ENCODE measurements at regions not wholly inside any gene's neighbourhood (a gene's known extent, or its start where the extent isn't known, plus 50 kb on each side); places are given as distances from the start of the nearest gene placed in this dataset.

GRCh38 chr13:89150362-89150761, 1479.2 kb downstream of the SLITRK5 start:
- TF ChIP-seq REST (IDR thresholded peaks at IDR 0.05; ENCODE audit: insufficient replicate concordance, low read depth): no peak
- TF ChIP-seq CTCF (IDR thresholded peaks at IDR 0.05; ENCODE audit: insufficient read depth, low read length): no peak
- TF ChIP-seq SPI1 (IDR thresholded peaks at IDR 0.05; ENCODE audit: borderline replicate concordance, low read depth): no peak
- no peak for TF ChIP-seq GABPA (IDR thresholded peaks at IDR 0.05; ENCODE audit: low read depth)
- TF ChIP-seq POLR2AphosphoS5 (IDR thresholded peaks at IDR 0.05; ENCODE audit: low read depth): no peak
- no peak for DNase-seq (ENCODE audit: low read depth in 1 of 2, low spot score in 1 of 2)
- no peak overlapping the region for H3K4me3 ChIP-seq (replicated peaks; ENCODE audit: insufficient read depth, low read length)
- H3K27me3 ChIP-seq (ENCODE audit: insufficient read depth, poor library complexity, severe bottlenecking): no peaks in the 10 kb centered on the region
- H3K27ac ChIP-seq (replicated peaks): no peak overlapping the region

- Histone ChIP-seq H3K4me3 (replicated peaks; ENCODE audit: insufficient read depth, low read length) (no peak overlapping the region), H3K27ac (replicated peaks) (no peak overlapping the region), H3K27me3 (ENCODE audit: insufficient read depth, poor library complexity, severe bottlenecking) (no peaks in the 10 kb centered on the region)
- TF ChIP-seq GABPA (IDR thresholded peaks at IDR 0.05; ENCODE audit: low read depth) (no peak), POLR2AphosphoS5 (IDR thresholded peaks at IDR 0.05; ENCODE audit: low read depth) (no peak), REST (IDR thresholded peaks at IDR 0.05; ENCODE audit: insufficient replicate concordance, low read depth) (no peak), CTCF (IDR thresholded peaks at IDR 0.05; ENCODE audit: insufficient read depth, low read length) (no peak), SPI1 (IDR thresholded peaks at IDR 0.05; ENCODE audit: borderline replicate concordance, low read depth) (no peak)
- DNase-seq (ENCODE audit: low read depth in 1 of 2, low spot score in 1 of 2): no peak
These were observed 1482.8 kb downstream of the SLITRK5 start for GRCh38 chr13:89153941-89154340.

- no peak for TF ChIP-seq SPI1 (IDR thresholded peaks at IDR 0.05; ENCODE audit: borderline replicate concordance, low read depth)
- TF ChIP-seq REST (IDR thresholded peaks at IDR 0.05; ENCODE audit: insufficient replicate concordance, low read depth): no peak
- no peak for TF ChIP-seq CTCF (IDR thresholded peaks at IDR 0.05; ENCODE audit: insufficient read depth, low read length)
- TF ChIP-seq GABPA (IDR thresholded peaks at IDR 0.05; ENCODE audit: low read depth): no peak
- TF ChIP-seq POLR2AphosphoS5 (IDR thresholded peaks at IDR 0.05; ENCODE audit: low read depth): no peak
- DNase-seq (ENCODE audit: low read depth in 1 of 2, low spot score in 1 of 2): no peak
- H3K27ac ChIP-seq (replicated peaks): no peak overlapping the region
- no peaks in the 10 kb centered on the region for H3K27me3 ChIP-seq (ENCODE audit: insufficient read depth, poor library complexity, severe bottlenecking)
- no peak overlapping the region for H3K4me3 ChIP-seq (replicated peaks; ENCODE audit: insufficient read depth, low read length)
These were observed 1491.9 kb downstream of the SLITRK5 start for GRCh38 chr13:89163096-89163495.
